Neural cell (in vitro differentiated cells): ENCODE measurements at regions not wholly inside any gene's neighbourhood (a gene's known extent, or its start where the extent isn't known, plus 50 kb on each side); places are given as distances from the start of the nearest gene placed in this dataset.

ENCODE experiments used
- H2AFZ ChIP-seq: fragments of 200-600, 300-800 bp; sonication (generic), shearing (Covaris generic); 2 replicates; pipeline ENCODE4 v1.6.0; 2014; ENCODE audit warnings: low read depth, mild to moderate bottlenecking, antibody characterized with exemption, low read length, moderate library complexity
- H3F3A ChIP-seq: fragments of 200-600 bp; shearing (Covaris generic); 2 replicates; pipeline ENCODE4 v1.6.1; 2016; ENCODE audit warnings: mild to moderate bottlenecking, moderate library complexity, mixed read lengths, antibody characterized with exemption, low read length; ENCODE audit not compliant: insufficient read depth, poor library complexity, severe bottlenecking
- H3K27ac ChIP-seq: fragments of 200-600, 300-800 bp; sonication (generic), shearing (Covaris generic); 2 replicates; pipeline ENCODE4 v1.5.1; 2014; ENCODE audit warnings: mild to moderate bottlenecking, low read length, moderate library complexity
- H3K27me3 ChIP-seq: fragments of 300-800, 200-600 bp; sonication (generic), shearing (Covaris generic); 2 replicates; pipeline ENCODE4 v1.6.0; 2014; ENCODE audit warnings: mild to moderate bottlenecking, low read depth, low read length, moderate library complexity; ENCODE audit not compliant: insufficient read depth
- H3K36me3 ChIP-seq: fragments of 300-800, 200-600 bp; sonication (generic), shearing (Covaris generic); 2 replicates; pipeline ENCODE4 v1.5.1; 2014; ENCODE audit warnings: mild to moderate bottlenecking, antibody characterized with exemption, low read length, moderate library complexity; ENCODE audit not compliant: insufficient read depth
- H3K4me2 ChIP-seq: fragments of 300-800, 200-600 bp; sonication (generic), shearing (Covaris generic); 2 replicates; pipeline ENCODE4 v1.6.0; 2014; ENCODE audit warnings: mild to moderate bottlenecking, low read length
- H3K4me3 ChIP-seq: fragments of 300-800, 200-600 bp; sonication (generic), shearing (Covaris generic); 2 replicates; pipeline ENCODE4 v1.5.1; 2014; ENCODE audit warnings: mild to moderate bottlenecking, low read length, moderate library complexity
- H3K79me2 ChIP-seq: fragments of 200-600 bp; shearing (Covaris generic); replicated peaks from 2 replicates; pipeline ENCODE4 v1.6.0; 2014; ENCODE audit warnings: mild to moderate bottlenecking, low read length, moderate library complexity; ENCODE audit not compliant: insufficient read depth
- H3K9ac ChIP-seq: fragments of 300-800, 200-600 bp; sonication (generic), shearing (Covaris generic); 2 replicates; pipeline ENCODE4 v1.6.1; 2016; ENCODE audit warnings: mild to moderate bottlenecking, low read length, mixed read lengths
- H3K9me2 ChIP-seq: fragments of 200-600 bp; shearing (Covaris generic); 2 replicates; pipeline ENCODE4 v1.6.1; 2016; ENCODE audit warnings: mild to moderate bottlenecking, low read length, mixed read lengths; ENCODE audit not compliant: insufficient read depth
- H3K9me3 ChIP-seq: fragments of 200-600, 300-800 bp; sonication (generic), shearing (Covaris generic); 2 replicates; pipeline ENCODE4 v1.6.1; 2016; ENCODE audit warnings: mild to moderate bottlenecking, mixed run types, low read length, moderate library complexity, mixed read lengths
- H4K20me1 ChIP-seq: fragments of 200-600 bp; shearing (Covaris generic); 2 replicates; pipeline ENCODE4 v1.6.1; 2016; ENCODE audit warnings: mild to moderate bottlenecking, mixed run types; ENCODE audit not compliant: insufficient read depth
- EP300 ChIP-seq: fragments of 450-650 bp; conservative IDR thresholded peaks from 2 replicates; pipeline ENCODE4 v1.6.1; 2014; ENCODE audit warnings: antibody characterized with exemption, mild to moderate bottlenecking, moderate library complexity; ENCODE audit not compliant: poor library complexity, severe bottlenecking
- EZH2 ChIP-seq: fragments of 200-600, 300-800 bp; shearing (Covaris generic), sonication (generic); IDR thresholded peaks from 2 replicates; pipeline ENCODE4 v1.6.1; 2014; ENCODE audit warnings: antibody characterized with exemption, low read length, borderline replicate concordance, mild to moderate bottlenecking; ENCODE audit not compliant: insufficient read depth, poor library complexity, severe bottlenecking
- MXI1 ChIP-seq: fragments of 450-650 bp; conservative IDR thresholded peaks from 2 replicates; pipeline ENCODE4 v1.6.1; 2014; ENCODE audit warnings: antibody characterized with exemption, mild to moderate bottlenecking; ENCODE audit not compliant: poor library complexity, severe bottlenecking
- POLR2AphosphoS5 ChIP-seq: IDR thresholded peaks from 2 replicates; pipeline ENCODE4 v1.6.1; 2012
- RAD21 ChIP-seq: fragments of 450-650 bp; conservative IDR thresholded peaks from 2 replicates; pipeline ENCODE4 v1.6.1; 2014; ENCODE audit warnings: antibody characterized with exemption, mild to moderate bottlenecking, moderate library complexity
- SMC3 ChIP-seq: fragments of 450-650 bp; conservative IDR thresholded peaks from 2 replicates; pipeline ENCODE4 v1.6.1; 2014; ENCODE audit warnings: antibody characterized with exemption, mild to moderate bottlenecking, moderate library complexity; ENCODE audit not compliant: poor library complexity
- TAF1 ChIP-seq: IDR thresholded peaks from 2 replicates; pipeline ENCODE4 v1.6.1; 2012; ENCODE audit warnings: low read depth
- TF ChIP-seq, protein P1 (sequence below): IDR thresholded peaks from 2 replicates; pipeline ENCODE4 v1.6.1; 2012; ENCODE audit warnings: borderline replicate concordance
- TF ChIP-seq, protein P2 (sequence below): fragments of 450-650 bp; IDR thresholded peaks from 2 replicates; pipeline ENCODE4 v1.5.1; 2014; ENCODE audit warnings: antibody characterized with exemption, mild to moderate bottlenecking, moderate library complexity; ENCODE audit not compliant: poor library complexity, severe bottlenecking

DNA sequence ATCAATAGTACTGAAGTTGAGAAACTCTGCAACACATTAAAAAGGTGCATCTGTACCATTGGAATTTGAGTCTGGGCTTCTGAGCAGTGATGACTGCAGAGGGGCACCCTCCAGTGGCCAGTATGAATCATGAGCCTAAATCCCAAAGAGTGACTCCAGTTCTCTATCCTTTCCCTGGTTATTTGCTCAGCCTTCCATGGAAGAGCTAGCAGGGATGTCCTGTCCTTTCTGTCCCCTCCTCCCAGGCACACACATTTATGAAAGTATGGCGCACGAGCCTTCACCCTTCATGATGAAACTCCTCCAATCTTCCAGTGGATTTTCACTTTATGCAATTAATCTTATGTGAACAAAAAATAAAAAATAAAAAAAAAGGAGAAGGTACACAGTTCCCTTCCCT is 81.0 kb downstream of the ESM1 start:
- no peak overlapping the region for H3K4me2 ChIP-seq
- no peaks in the 10 kb centered on the region for H3K9me3 ChIP-seq
- no peaks in the 10 kb centered on the region for H3K79me2 ChIP-seq
- no peaks in the 10 kb centered on the region for H3K9me2 ChIP-seq
- H3K27ac ChIP-seq: no peak overlapping the region
- H3K36me3 ChIP-seq: no peaks in the 10 kb centered on the region
- no peak overlapping the region for H3K9ac ChIP-seq
- no peak overlapping the region for H2AFZ ChIP-seq
- no peak overlapping the region for H3K4me3 ChIP-seq
- H3K27me3 ChIP-seq: no peaks in the 10 kb centered on the region
- no peaks in the 10 kb centered on the region for H3F3A ChIP-seq
- no peak for TF ChIP-seq MXI1
- no peaks in the 10 kb centered on the region for H4K20me1 ChIP-seq

DNA sequence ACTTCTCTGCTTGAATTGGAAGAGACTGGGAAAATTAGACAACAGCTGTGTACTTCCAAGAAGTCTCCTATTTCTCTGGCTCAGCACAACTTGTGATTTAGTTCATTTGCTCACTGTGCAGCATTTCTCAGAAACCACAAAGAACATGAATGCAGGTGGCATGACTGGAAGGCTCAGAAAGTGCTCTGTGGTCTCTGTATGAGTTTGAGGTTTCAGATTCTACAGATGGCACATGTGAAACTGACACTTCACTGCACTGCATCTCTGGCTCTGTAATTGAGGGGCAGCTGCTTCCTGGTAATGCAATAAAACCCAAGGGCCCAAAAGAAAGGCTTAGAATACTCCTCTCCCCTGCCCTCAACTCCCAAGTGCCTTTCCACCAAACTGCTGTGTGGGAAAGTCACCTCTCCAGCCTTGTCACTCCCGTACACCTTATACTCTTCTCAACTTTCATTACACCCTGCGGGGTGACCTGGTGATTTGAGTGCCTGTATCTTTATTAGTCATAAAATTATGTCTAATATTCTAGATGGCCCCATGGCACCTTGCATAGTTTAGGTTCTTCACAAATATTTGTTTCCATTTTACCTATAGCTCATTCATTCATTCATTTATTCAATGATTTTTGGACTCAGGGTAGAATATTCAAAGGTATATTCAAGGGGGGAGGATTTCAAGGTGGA is 82.5 kb downstream of the ESM1 start:
- H3K27me3 ChIP-seq: no peaks in the 10 kb centered on the region
- no peak overlapping the region for H3K4me3 ChIP-seq
- no peak overlapping the region for H3K4me2 ChIP-seq
- H3K27ac ChIP-seq: no peak overlapping the region
- no peaks in the 10 kb centered on the region for H4K20me1 ChIP-seq
- TF ChIP-seq, protein P1, sequence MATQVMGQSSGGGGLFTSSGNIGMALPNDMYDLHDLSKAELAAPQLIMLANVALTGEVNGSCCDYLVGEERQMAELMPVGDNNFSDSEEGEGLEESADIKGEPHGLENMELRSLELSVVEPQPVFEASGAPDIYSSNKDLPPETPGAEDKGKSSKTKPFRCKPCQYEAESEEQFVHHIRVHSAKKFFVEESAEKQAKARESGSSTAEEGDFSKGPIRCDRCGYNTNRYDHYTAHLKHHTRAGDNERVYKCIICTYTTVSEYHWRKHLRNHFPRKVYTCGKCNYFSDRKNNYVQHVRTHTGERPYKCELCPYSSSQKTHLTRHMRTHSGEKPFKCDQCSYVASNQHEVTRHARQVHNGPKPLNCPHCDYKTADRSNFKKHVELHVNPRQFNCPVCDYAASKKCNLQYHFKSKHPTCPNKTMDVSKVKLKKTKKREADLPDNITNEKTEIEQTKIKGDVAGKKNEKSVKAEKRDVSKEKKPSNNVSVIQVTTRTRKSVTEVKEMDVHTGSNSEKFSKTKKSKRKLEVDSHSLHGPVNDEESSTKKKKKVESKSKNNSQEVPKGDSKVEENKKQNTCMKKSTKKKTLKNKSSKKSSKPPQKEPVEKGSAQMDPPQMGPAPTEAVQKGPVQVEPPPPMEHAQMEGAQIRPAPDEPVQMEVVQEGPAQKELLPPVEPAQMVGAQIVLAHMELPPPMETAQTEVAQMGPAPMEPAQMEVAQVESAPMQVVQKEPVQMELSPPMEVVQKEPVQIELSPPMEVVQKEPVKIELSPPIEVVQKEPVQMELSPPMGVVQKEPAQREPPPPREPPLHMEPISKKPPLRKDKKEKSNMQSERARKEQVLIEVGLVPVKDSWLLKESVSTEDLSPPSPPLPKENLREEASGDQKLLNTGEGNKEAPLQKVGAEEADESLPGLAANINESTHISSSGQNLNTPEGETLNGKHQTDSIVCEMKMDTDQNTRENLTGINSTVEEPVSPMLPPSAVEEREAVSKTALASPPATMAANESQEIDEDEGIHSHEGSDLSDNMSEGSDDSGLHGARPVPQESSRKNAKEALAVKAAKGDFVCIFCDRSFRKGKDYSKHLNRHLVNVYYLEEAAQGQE: no peak
- no peak for TF ChIP-seq EZH2
- no peak for TF ChIP-seq TAF1
- TF ChIP-seq EP300: no peak
- no peak for TF ChIP-seq SMC3
- no peak for TF ChIP-seq RAD21
- no peak for TF ChIP-seq POLR2AphosphoS5
- no peak for TF ChIP-seq MXI1
- TF ChIP-seq, protein P2, sequence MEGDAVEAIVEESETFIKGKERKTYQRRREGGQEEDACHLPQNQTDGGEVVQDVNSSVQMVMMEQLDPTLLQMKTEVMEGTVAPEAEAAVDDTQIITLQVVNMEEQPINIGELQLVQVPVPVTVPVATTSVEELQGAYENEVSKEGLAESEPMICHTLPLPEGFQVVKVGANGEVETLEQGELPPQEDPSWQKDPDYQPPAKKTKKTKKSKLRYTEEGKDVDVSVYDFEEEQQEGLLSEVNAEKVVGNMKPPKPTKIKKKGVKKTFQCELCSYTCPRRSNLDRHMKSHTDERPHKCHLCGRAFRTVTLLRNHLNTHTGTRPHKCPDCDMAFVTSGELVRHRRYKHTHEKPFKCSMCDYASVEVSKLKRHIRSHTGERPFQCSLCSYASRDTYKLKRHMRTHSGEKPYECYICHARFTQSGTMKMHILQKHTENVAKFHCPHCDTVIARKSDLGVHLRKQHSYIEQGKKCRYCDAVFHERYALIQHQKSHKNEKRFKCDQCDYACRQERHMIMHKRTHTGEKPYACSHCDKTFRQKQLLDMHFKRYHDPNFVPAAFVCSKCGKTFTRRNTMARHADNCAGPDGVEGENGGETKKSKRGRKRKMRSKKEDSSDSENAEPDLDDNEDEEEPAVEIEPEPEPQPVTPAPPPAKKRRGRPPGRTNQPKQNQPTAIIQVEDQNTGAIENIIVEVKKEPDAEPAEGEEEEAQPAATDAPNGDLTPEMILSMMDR: no peak
- no peaks in the 10 kb centered on the region for H3K79me2 ChIP-seq
- no peaks in the 10 kb centered on the region for H3F3A ChIP-seq
- no peak overlapping the region for H3K9ac ChIP-seq
- H3K9me3 ChIP-seq: no peaks in the 10 kb centered on the region
- no peak overlapping the region for H2AFZ ChIP-seq
- H3K36me3 ChIP-seq: no peaks in the 10 kb centered on the region
- no peaks in the 10 kb centered on the region for H3K9me2 ChIP-seq
